Mucosa of descending colon (tissue), 3 donors: ENCODE measurements at regions not wholly inside any gene's neighbourhood (a gene's known extent, or its start where the extent isn't known, plus 50 kb on each side); places are given as distances from the start of the nearest gene placed in this dataset.

Experiments used
- ATAC-seq: fragments of 200-7000 bp; cut with Tn5 transposase; one replicate; pipeline ENCODE4 v1.9.1; 2020; ENCODE audit warnings: mild to moderate bottlenecking, moderate library complexity
- DNase-seq, 3 donors: peaks; one replicate each; pipeline ENCODE4 v3.0.0-alpha.2; 2020
- H3K36me3 ChIP-seq: fragments of 200-600 bp; one replicate; pipeline ENCODE4 v1.8.0; 2021; ENCODE audit warnings: low read depth, mild to moderate bottlenecking
- H3K4me1 ChIP-seq: fragments of 200-600 bp; one replicate; pipeline ENCODE4 v1.8.0; 2021; ENCODE audit warnings: low read depth, mild to moderate bottlenecking
- H3K4me3 ChIP-seq: fragments of 200-600 bp; one replicate; pipeline ENCODE4 v1.8.0; 2021; ENCODE audit warnings: mild to moderate bottlenecking
- H3K9me3 ChIP-seq: fragments of 200-600 bp; one replicate; pipeline ENCODE4 v1.8.0; 2021; ENCODE audit warnings: mild to moderate bottlenecking
- CTCF ChIP-seq: fragments of 200-600 bp; IDR thresholded peaks from one replicate; pipeline ENCODE4 v1.8.0; 2022; ENCODE audit warnings: antibody characterized with exemption, mild to moderate bottlenecking
- intact Hi-C, 2 donors: fragments of 100-400 bp; cut with DNase I in 1 of 2; cut with micrococcal nuclease in 1 of 2; formaldehyde crosslinking; loops; one replicate each; pipeline versions ENCODE4 v1.11.0 to v1.11.1; 2022; cut with DNase I, micrococcal nuclease
- donor health status: DM: no; HTN: no; CAD: no; lungs with moderate emphysema.
- donor health status: DM: no; HTN: no; CAD: no.
- donor health status: DM: no; HTN: yes; CAD: no.

DNA sequence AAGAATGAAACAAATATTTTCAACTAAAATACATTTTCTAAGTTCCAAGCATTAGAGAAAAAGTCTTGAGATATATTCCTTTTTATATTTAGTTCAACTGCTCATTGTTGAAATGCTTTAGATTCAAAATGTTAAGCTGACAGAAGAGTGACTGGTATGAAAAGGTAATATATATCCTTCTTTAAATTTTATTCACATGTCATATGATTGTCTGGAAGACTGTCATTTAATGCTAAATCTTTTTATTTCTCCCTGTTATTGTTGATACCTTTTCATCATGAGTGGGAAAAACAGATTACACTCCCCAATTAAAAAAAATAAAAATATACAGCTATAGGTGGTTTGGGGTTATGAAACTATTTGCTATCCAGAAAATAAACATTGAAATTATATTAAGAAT, 965.4 kb downstream of the JRKL start:
- H3K9me3 ChIP-seq, result peaks cover 10% of the 10 kb centered on the region
- H3K4me1 ChIP-seq, result no peaks in the 10 kb centered on the region
- no peak for TF ChIP-seq CTCF
- no peaks in the 10 kb centered on the region for H3K36me3 ChIP-seq
- H3K4me3 ChIP-seq, result no peak overlapping the region
- no peak for DNase-seq
- ATAC-seq, result no peak
- intact Hi-C loops, result no loop called here

DNA sequence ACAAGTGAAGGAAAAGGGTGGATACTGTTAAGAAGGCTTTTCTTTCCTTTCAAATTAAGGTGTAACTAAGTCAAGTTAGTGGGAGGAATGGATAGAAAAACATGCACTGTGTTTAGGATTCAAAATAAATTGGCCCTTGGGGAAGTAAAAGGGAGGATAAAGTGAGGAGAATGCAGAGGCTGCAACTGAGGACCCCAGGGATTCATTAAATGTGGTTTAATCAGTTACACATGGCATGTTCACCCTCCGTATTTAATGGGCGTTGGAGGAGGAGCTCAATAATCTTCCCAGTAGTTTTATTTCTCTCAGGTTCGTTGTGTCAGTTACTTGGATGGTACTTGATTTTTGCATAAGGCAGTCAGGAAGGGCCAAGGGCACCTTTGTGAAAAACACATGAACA, 966.3 kb downstream of the JRKL start:
- no peak for TF ChIP-seq CTCF
- no peaks in the 10 kb centered on the region for H3K36me3 ChIP-seq
- DNase-seq (no peak), ATAC-seq (no peak)
- peaks cover 4% of the 10 kb centered on the region for H3K9me3 ChIP-seq
- intact Hi-C loops, result no loop called here
- no peak overlapping the region for H3K4me3 ChIP-seq
- no peaks in the 10 kb centered on the region for H3K4me1 ChIP-seq

DNA sequence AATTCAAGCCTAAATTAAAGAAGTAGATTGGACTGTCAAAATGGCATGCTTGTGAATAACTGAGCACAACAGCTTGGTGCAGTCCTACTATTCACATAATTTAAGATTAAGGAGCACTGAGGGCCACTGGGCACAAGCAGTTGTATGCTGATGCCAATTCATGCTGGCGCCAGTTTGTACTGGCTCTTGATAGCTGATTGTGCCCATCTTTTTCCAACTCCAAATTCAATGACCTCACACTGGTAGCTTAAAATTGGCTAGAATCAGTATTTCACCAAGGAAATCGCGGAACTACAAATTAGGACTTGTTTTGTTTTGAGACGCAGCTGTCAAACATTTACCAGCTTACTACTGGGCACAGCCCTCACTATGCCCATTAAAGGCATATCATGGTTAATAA, 969.2 kb downstream of the JRKL start:
- Histone ChIP-seq H3K4me3 (no peak overlapping the region), H3K4me1 (no peaks in the 10 kb centered on the region), H3K36me3 (no peaks in the 10 kb centered on the region), H3K9me3 (peaks cover 22% of the 10 kb centered on the region)
- no peak for DNase-seq
- ATAC-seq, result no peak
- intact Hi-C loops, result no loop called here
- no peak for TF ChIP-seq CTCF

DNA sequence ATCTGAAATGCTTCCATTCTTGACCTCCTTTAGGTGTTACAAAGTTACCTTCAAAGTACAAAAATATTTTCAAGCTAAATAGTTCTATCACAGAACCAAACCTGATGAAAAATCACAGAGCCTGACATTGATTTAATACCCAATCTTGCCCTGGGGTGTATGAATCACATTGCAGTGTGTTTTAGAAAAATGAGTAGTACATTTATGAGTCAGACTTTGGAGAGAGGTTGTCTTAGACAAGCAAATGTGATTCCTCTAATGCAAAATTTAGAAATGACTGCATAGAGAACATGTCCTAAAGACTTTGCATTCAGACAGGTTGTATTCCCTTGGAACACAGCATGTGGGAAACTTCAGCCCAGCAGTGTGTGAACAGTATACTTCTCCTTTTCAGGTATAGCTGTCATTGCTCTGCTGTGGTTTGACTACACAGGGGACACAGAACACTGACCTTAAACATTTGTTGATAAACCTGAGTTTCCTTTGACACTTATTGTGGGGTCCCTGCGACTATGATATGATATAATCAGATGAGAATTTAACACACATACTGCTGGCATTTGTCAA, 972.1 kb downstream of the JRKL start:
- intact Hi-C loops, result no loop called here
- Histone ChIP-seq H3K9me3 (peaks cover 31% of the 10 kb centered on the region), H3K4me1 (no peaks in the 10 kb centered on the region), H3K4me3 (no peak overlapping the region), H3K36me3 (no peaks in the 10 kb centered on the region)
- DNase-seq, result no peak
- TF ChIP-seq CTCF, result no peak
- no peak for ATAC-seq

DNA sequence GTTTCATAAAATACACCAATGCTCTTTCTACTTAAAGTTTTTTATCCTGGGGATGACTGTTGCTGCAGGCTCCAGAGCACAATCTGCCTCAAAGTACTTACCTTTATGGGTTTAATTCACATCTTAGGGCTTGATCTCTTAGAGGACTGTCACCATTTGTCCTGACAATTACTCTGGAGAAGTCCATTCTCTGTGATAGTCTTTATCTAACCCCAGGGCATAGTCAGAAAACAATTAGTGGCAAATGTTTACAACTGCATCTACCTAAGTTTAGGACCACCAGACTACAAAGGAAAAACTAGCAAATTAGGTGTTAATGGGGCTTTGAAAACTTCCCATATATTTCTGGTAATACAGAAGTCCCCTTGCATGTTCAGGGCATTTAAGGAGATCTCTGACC, 973.5 kb downstream of the JRKL start:
- TF ChIP-seq CTCF, result no peak
- Histone ChIP-seq H3K4me1 (no peaks in the 10 kb centered on the region), H3K36me3 (no peaks in the 10 kb centered on the region), H3K9me3 (peaks cover 42% of the 10 kb centered on the region), H3K4me3 (no peak overlapping the region)
- intact Hi-C loops, result no loop called here
- ATAC-seq (no peak), DNase-seq (no peak)

DNA sequence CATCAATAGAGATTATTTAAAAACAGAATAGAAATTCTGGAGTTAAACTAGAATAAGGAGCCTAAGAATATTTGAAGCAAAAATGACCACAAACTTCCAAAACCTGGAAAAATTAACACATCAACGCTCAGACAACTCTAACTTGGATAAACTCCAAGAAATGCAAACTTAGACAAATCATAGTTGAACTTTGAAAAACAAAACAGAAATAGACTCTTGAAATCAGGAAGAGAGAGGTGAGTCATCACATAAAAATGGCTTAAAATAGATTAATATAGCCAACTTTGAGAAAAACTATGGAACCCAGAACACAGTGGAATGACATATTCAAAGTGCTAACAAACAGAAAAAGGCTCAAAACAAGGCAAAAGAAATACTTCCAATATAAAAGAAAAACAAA, 974.2 kb downstream of the JRKL start:
- ATAC-seq (no peak), DNase-seq (no peak)
- no peak for TF ChIP-seq CTCF
- intact Hi-C loops, result no loop called here
- Histone ChIP-seq H3K9me3 (peaks cover 46% of the 10 kb centered on the region), H3K4me1 (no peaks in the 10 kb centered on the region), H3K36me3 (no peaks in the 10 kb centered on the region), H3K4me3 (no peak overlapping the region)
